Sigmoid colon (tissue), 4 donors: ENCODE measurements at regions not wholly inside any gene's neighbourhood (a gene's known extent, or its start where the extent isn't known, plus 50 kb on each side); places are given as distances from the start of the nearest gene placed in this dataset.

Source experiments
- CTCF ChIP-seq, 4 experiments: fragments of 450-650 bp in 3 of 4; fragments of 200-600 bp in 1 of 4; IDR thresholded peaks; one replicate each; pipeline ENCODE4 v1.5.1; 2016 to 2019; ENCODE audit warnings: antibody characterized with exemption in 4 of 4, mild to moderate bottlenecking in 3 of 4, moderate library complexity in 2 of 4
- EP300 ChIP-seq, 4 donors: sonication (generic); formaldehyde crosslinking; IDR thresholded peaks; one replicate each; pipeline ENCODE4 v1.6.1; 2017; ENCODE audit warnings: antibody characterized with exemption in 4 of 4
- POLR2A ChIP-seq, 2 donors: fragments of 450-650 bp; IDR thresholded peaks; one replicate each; pipeline ENCODE4 v1.6.1; 2016; ENCODE audit warnings: antibody characterized with exemption in 2 of 2, mild to moderate bottlenecking in 2 of 2, moderate library complexity in 2 of 2
- POLR2AphosphoS5 ChIP-seq, 4 donors: sonication (generic); formaldehyde crosslinking; IDR thresholded peaks; one replicate each; pipeline ENCODE4 v1.6.1; 2017; ENCODE audit warnings: antibody characterized with exemption in 4 of 4

DNA sequence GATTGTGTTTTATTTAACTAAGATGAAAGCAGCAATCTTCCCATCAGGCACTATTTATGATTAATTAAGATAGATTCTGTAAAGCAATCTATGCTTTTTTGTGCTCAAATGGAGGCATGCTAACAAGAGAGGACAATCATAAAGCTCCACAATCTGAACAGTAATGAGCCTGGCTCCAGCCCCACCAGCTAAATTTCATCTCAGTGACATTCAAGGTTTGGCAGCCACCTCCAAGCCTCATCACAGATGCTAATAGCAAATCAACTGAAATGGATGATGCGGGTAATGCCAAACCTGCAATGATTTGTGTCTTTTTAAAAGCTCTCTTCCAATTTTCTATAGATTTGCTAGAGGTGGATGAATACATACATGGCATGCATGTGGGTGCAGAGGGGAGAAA is 456.6 kb downstream of the TDRD15 start:
- TF ChIP-seq POLR2A (IDR thresholded peaks at IDR 0.05) (no peak), CTCF (IDR thresholded peaks at IDR 0.05) (no peak), EP300 (IDR thresholded peaks at IDR 0.05) (no peak), POLR2AphosphoS5 (IDR thresholded peaks at IDR 0.05) (no peak)
